Panc1 (cell line): ENCODE measurements at regions not wholly inside any gene's neighbourhood (a gene's known extent, or its start where the extent isn't known, plus 50 kb on each side); places are given as distances from the start of the nearest gene placed in this dataset.

Experiments used
- ATAC-seq: fragments of 200-7000 bp; cut with Tn5 transposase; 2 replicates; pipeline ENCODE4 v1.9.1; 2020; ENCODE audit warnings: mild to moderate bottlenecking, moderate library complexity
- BruUV-seq: library from RNA; stranded (reverse); fragments of 400-500 nt; replicated peaks from 2 replicates; lab custom pipeline; 2021; lab: Mats Ljungman, UMichigan
- CTCF ChIA-PET: fragments of 300-600 bp; sonication (Branson Sonifier 250); formaldehyde crosslinking; loops from one replicate; lab custom pipeline; 2022; ENCODE audit warnings: antibody characterized with exemption; lab: Charles Lee
- POLR2A ChIA-PET: fragments of 300-600 bp; sonication (Branson Sonifier 250); formaldehyde crosslinking; loops from one replicate; lab custom pipeline; 2022; ENCODE audit warnings: antibody characterized with exemption; lab: Charles Lee
- DNase-seq: peaks from one replicate; pipeline ENCODE4 v3.0.0-alpha.2; 2010; ENCODE audit warnings: low read depth, low spot score
- H3K27ac ChIP-seq: 2 replicates; pipeline ENCODE4 v1.5.1; 2011; ENCODE audit warnings: mild to moderate bottlenecking, low read length, inconsistent platforms
- H3K27me3 ChIP-seq: fragments of 200-500 bp; sonication (Bioruptor generic); 2 replicates; pipeline ENCODE4 v1.6.0; 2014; ENCODE audit warnings: low read length, inconsistent platforms; ENCODE audit not compliant: control insufficient read depth, insufficient read depth
- H3K36me3 ChIP-seq: fragments of 200-500 bp; sonication (Bioruptor generic); 2 replicates; pipeline ENCODE4 v1.5.1; 2014; ENCODE audit warnings: inconsistent platforms, mild to moderate bottlenecking, low read length, moderate library complexity; ENCODE audit not compliant: control insufficient read depth, insufficient read depth
- H3K4me1 ChIP-seq: 2 replicates; pipeline ENCODE4 v1.5.1; 2011; ENCODE audit warnings: inconsistent platforms, mild to moderate bottlenecking, low read length, moderate library complexity; ENCODE audit not compliant: control insufficient read depth, insufficient read depth
- H3K4me3 ChIP-seq, 2 experiments: 2 replicates each; pipeline ENCODE4 v1.5.1; 2011 to 2012; ENCODE audit warnings: low read depth in 2 of 2, low read length in 2 of 2, mild to moderate bottlenecking in 2 of 2, inconsistent platforms in 1 of 2, moderate library complexity in 1 of 2
- H3K9me3 ChIP-seq: fragments of 200-500 bp; sonication (Bioruptor generic); 2 replicates; pipeline ENCODE4 v1.5.1; 2014; ENCODE audit warnings: low read depth, mild to moderate bottlenecking, inconsistent platforms, low read length, moderate library complexity; ENCODE audit not compliant: control insufficient read depth, insufficient read depth
- POLR2AphosphoS5 ChIP-seq: IDR thresholded peaks from 2 replicates; pipeline ENCODE4 v1.6.1; 2012; ENCODE audit warnings: mild to moderate bottlenecking, low read depth, low read length, moderate library complexity
- SIN3A ChIP-seq: IDR thresholded peaks from 2 replicates; pipeline ENCODE4 v1.6.1; 2012; ENCODE audit warnings: low read depth, mild to moderate bottlenecking, low read length, moderate library complexity, borderline replicate concordance; ENCODE audit not compliant: insufficient read depth
- TCF7L2 ChIP-seq: IDR thresholded peaks from 2 replicates; pipeline ENCODE4 v1.6.1; 2011; ENCODE audit warnings: mild to moderate bottlenecking, low read depth, low read length, inconsistent platforms
- in situ Hi-C: cut with HindIII; loops from 2 replicates; pipeline ENCODE4 v1.10.0; 2016; ENCODE audit warnings: low sequenced_read_pairs, low pct_unique_long_range_greater_than_20kb
- intact Hi-C: fragments of 100-400 bp; cut with micrococcal nuclease; formaldehyde crosslinking; loops from one replicate; pipeline ENCODE4 v1.10.0; 2022; ENCODE audit not compliant: unreplicated experiment
- TF ChIP-seq, protein P1 (sequence below): fragments of 450-650 bp; IDR thresholded peaks from 2 replicates; pipeline ENCODE4 v1.5.1; 2017; ENCODE audit warnings: mild to moderate bottlenecking
- TF ChIP-seq, protein P2 (sequence below), 2 experiments: IDR thresholded peaks; 2 replicates each; pipeline ENCODE4 v1.6.1; 2011 to 2012; ENCODE audit warnings: low read depth in 2 of 2, control low read depth in 1 of 2, low read length in 1 of 2, mild to moderate bottlenecking in 1 of 2, moderate library complexity in 1 of 2; ENCODE audit not compliant: insufficient read depth in 1 of 2

DNA sequence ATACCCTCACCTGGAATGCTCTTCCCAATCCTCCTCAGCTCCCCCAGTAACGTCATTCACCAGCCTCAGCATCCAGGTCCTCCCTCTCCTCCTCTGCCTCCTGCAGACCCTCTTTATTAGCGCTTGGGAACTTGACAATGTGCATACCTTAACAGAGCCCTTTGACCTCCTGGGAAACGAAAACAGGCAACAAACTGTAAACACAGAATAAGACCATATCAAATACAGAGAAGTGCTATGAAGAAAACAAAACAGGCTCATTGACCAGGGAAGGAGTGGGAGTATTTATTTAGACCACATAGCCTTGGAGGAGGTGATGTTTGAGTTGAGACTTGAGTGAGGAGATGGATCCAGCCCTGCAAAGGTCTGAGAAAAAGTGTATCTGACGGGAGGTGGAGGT is 107.9 kb upstream of the SLC7A1 start:
- no TSS peak for BruUV-seq
- Histone ChIP-seq H3K4me1 (no peaks in the 10 kb centered on the region; the same call in 1 of the 2 replicates), H3K36me3 (no peaks in the 10 kb centered on the region), H3K4me3 (no peak overlapping the region), H3K9me3 (no peaks in the 10 kb centered on the region), H3K27ac (no peak overlapping the region), H3K27me3 (no peaks in the 10 kb centered on the region)
- in situ Hi-C loops, result no loop called here
- ATAC-seq (no peak), DNase-seq (no peak)
- CTCF ChIA-PET, result no interaction called here
- intact Hi-C loops, result no loop called here
- TF ChIP-seq POLR2AphosphoS5 (no peak), TCF7L2 (no peak), SIN3A (no peak)
- TF ChIP-seq, protein P1, sequence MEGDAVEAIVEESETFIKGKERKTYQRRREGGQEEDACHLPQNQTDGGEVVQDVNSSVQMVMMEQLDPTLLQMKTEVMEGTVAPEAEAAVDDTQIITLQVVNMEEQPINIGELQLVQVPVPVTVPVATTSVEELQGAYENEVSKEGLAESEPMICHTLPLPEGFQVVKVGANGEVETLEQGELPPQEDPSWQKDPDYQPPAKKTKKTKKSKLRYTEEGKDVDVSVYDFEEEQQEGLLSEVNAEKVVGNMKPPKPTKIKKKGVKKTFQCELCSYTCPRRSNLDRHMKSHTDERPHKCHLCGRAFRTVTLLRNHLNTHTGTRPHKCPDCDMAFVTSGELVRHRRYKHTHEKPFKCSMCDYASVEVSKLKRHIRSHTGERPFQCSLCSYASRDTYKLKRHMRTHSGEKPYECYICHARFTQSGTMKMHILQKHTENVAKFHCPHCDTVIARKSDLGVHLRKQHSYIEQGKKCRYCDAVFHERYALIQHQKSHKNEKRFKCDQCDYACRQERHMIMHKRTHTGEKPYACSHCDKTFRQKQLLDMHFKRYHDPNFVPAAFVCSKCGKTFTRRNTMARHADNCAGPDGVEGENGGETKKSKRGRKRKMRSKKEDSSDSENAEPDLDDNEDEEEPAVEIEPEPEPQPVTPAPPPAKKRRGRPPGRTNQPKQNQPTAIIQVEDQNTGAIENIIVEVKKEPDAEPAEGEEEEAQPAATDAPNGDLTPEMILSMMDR, result no peak
- TF ChIP-seq, protein P2, sequence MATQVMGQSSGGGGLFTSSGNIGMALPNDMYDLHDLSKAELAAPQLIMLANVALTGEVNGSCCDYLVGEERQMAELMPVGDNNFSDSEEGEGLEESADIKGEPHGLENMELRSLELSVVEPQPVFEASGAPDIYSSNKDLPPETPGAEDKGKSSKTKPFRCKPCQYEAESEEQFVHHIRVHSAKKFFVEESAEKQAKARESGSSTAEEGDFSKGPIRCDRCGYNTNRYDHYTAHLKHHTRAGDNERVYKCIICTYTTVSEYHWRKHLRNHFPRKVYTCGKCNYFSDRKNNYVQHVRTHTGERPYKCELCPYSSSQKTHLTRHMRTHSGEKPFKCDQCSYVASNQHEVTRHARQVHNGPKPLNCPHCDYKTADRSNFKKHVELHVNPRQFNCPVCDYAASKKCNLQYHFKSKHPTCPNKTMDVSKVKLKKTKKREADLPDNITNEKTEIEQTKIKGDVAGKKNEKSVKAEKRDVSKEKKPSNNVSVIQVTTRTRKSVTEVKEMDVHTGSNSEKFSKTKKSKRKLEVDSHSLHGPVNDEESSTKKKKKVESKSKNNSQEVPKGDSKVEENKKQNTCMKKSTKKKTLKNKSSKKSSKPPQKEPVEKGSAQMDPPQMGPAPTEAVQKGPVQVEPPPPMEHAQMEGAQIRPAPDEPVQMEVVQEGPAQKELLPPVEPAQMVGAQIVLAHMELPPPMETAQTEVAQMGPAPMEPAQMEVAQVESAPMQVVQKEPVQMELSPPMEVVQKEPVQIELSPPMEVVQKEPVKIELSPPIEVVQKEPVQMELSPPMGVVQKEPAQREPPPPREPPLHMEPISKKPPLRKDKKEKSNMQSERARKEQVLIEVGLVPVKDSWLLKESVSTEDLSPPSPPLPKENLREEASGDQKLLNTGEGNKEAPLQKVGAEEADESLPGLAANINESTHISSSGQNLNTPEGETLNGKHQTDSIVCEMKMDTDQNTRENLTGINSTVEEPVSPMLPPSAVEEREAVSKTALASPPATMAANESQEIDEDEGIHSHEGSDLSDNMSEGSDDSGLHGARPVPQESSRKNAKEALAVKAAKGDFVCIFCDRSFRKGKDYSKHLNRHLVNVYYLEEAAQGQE (IDR thresholded peaks at IDR 0.05; ENCODE audit: insufficient read depth in 1 of 2, low read depth in 2 of 2, low read length in 1 of 2), result no peak
- POLR2A ChIA-PET, result no interaction called here

DNA sequence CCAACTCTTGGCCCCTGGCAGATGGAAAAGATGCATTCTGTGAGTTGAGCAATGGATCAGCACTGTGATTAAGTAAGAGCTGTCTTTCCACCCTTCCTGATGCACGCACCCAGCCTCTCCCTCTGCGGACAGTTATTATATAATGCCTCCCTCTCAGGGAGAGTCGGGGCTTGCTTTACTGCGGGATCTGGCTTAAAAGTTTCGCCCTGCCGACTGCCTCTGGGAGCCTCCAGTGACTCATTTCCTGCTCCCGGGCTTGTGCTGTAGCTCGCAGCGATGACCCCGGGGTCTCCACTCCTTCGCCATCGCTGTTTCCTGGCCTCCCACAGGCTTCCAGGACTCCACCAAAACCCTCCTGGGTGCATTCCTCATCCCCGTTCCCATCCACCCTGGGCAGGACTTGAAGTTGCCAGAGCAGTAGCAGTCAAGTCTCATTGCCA is 107.4 kb upstream of the SLC7A1 start:
- no peak for DNase-seq

More for the DNA sequence above, 107.4 kb upstream of the SLC7A1 start:
- intact Hi-C loops, result no loop called here
- Histone ChIP-seq H3K4me1 (no peaks in the 10 kb centered on the region; the same call in 1 of the 2 replicates), H3K27me3 (no peaks in the 10 kb centered on the region), H3K27ac (no peak overlapping the region), H3K36me3 (no peaks in the 10 kb centered on the region), H3K4me3 (no peak overlapping the region), H3K9me3 (no peaks in the 10 kb centered on the region)
- POLR2A ChIA-PET, result no interaction called here
- BruUV-seq, result no TSS peak
- in situ Hi-C loops, result no loop called here
- ATAC-seq, result peak; percentile 77
- TF ChIP-seq POLR2AphosphoS5, result no peak
- no peak for TF ChIP-seq TCF7L2
- TF ChIP-seq, protein P1, result no peak
- TF ChIP-seq, protein P2 (IDR thresholded peaks at IDR 0.05; ENCODE audit: insufficient read depth in 1 of 2, low read depth in 2 of 2, low read length in 1 of 2), result no peak
- TF ChIP-seq SIN3A, result no peak
- CTCF ChIA-PET, result no interaction called here
